ENCODE measurements at regions not wholly inside any gene's neighbourhood (a gene's known extent, or its start where the extent isn't known, plus 50 kb on each side); places are given as distances from the start of the nearest gene placed in this dataset.

DNA sequence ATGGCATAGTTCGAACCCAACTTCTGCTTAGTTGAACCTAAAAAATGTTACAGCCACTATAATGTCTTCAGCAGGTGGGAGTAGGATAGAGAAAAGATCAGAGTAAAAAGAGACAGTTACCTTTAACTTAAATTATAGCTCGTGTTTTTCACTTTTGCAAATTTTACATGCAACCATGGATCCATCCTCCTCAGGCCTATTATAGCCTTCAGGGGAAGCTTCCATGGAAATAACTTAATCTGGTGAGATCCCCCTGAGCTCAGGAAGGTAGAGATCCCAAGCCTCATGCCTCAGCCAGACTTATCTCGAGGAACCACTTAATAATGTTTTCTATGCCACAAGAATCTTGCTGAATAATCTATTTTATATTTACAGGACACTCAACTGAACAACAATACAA lies 159.4 kb upstream of the FAM3C start:
- H3K9me3 ChIP-seq, result no peaks in the 10 kb centered on the region
- intact Hi-C loops (cut with DNase I), result no loop called here
- WGBS, 2 donors, result 69 to 88% methylated on average over 3 of the region's 3 CpGs
- no peak overlapping the region for H3K4me3 ChIP-seq
- H3K27me3 ChIP-seq, result no peaks in the 10 kb centered on the region
- DNase-seq, result no peak
- no peak overlapping the region for H3K27ac ChIP-seq
- no peaks in the 10 kb centered on the region for H3K4me1 ChIP-seq
- no peak for TF ChIP-seq POLR2A (IDR thresholded peaks at IDR 0.05)
- TF ChIP-seq, protein P1, sequence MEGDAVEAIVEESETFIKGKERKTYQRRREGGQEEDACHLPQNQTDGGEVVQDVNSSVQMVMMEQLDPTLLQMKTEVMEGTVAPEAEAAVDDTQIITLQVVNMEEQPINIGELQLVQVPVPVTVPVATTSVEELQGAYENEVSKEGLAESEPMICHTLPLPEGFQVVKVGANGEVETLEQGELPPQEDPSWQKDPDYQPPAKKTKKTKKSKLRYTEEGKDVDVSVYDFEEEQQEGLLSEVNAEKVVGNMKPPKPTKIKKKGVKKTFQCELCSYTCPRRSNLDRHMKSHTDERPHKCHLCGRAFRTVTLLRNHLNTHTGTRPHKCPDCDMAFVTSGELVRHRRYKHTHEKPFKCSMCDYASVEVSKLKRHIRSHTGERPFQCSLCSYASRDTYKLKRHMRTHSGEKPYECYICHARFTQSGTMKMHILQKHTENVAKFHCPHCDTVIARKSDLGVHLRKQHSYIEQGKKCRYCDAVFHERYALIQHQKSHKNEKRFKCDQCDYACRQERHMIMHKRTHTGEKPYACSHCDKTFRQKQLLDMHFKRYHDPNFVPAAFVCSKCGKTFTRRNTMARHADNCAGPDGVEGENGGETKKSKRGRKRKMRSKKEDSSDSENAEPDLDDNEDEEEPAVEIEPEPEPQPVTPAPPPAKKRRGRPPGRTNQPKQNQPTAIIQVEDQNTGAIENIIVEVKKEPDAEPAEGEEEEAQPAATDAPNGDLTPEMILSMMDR (IDR thresholded peaks at IDR 0.05), result no peak
- no peaks in the 10 kb centered on the region for H3K36me3 ChIP-seq

DNA sequence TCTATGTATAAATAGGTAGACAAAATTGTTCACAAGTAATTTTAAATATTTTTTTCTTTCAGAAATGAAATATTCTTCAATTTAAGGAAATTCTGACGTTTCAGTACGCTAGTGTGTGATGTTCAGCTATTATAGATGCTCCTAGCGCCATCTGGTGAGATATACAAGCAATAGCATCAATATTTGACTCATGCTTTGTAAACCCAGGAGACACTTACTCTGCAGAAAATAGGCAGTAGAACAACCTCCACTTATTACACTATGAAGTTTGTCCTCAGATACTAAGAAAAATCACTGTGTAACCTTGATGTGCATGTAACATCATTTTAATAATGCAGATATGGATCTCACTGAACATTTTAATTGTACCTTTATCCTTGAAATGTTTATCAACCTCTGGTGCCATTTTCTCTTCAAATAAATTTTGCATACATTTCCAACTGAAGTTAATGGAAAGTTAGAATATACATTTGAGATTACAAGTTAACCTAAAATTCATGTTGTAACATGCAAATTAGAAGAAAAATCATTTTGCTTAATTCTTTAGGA lies 151.5 kb upstream of the FAM3C start:
- peaks cover 0 to 34% (median 12%) of the 10 kb centered on the region in 3 donors for H3K4me1 ChIP-seq
- H3K27ac ChIP-seq, result no peak overlapping the region
- intact Hi-C loops (cut with DNase I), result loop anchor here (5.0 kb wide), 1 partner anchor 180 kb away; no protein-coding TSS in a partner anchor
- no peaks in the 10 kb centered on the region for H3K36me3 ChIP-seq
- H3K4me3 ChIP-seq, result no peak overlapping the region
- WGBS, 2 donors, result 0 to 2% methylated on average over 3 of the region's 3 CpGs
- no peaks in the 10 kb centered on the region for H3K9me3 ChIP-seq
- TF ChIP-seq POLR2A (IDR thresholded peaks at IDR 0.05), result no peak
- TF ChIP-seq, protein P1 (IDR thresholded peaks at IDR 0.05), result peak; percentile 58 to 89 (median 72)
- H3K27me3 ChIP-seq, result no peaks in the 10 kb centered on the region
- DNase-seq, result no peak

DNA sequence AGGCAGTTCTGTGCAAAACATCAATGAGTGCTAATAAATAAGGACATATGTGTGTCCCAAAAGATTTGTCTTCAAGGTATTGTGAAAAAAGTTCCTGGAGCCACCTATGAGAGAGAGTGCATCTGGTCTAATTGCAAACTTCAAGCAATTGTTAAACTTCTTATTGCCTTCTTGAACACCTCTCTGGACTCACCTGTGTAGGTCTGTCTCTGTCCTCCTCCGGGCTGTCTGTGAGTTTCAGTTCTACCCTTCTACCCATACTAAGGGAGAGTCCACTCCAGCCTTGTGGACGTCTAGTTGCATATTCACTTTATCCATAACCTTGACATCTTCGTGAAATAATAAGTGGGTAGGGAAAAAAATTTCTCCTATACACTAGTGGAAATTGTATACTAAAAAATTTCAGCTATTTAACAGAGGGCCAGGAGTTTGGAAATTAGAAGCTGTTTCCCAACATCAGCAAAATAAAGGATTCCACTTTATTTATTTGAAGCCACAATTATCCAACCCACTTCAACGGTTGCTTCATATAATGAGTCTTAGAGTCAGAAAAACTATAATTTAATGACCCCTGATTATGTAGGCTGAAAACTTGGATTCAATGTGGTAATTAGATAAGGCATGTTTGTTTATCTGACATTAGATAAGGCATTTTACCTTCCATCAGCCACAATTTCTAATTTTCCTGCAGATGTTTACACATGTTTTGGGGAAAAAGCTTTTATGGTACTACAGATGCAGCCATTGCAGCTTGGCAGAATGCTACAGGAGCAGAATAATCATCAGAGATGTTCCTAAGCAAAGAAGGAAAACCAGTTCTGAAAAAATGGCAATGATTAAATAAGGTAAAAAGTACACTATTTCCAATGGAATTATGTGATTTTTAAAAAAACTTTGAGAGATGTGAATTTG lies 150.8 kb upstream of the FAM3C start:
- intact Hi-C loops (cut with DNase I), result loop anchor here (5.0 kb wide), 1 partner anchor 180 kb away; no protein-coding TSS in a partner anchor
- 77 to 84% methylated on average over 4 of the region's 4 CpGs for WGBS, 2 donors
- no peak for TF ChIP-seq POLR2A (IDR thresholded peaks at IDR 0.05)
- TF ChIP-seq, protein P1 (IDR thresholded peaks at IDR 0.05), result no peak
- H3K27me3 ChIP-seq, result no peaks in the 10 kb centered on the region
- H3K27ac ChIP-seq, result no peak overlapping the region
- H3K9me3 ChIP-seq, result no peaks in the 10 kb centered on the region
- no peak overlapping the region for H3K4me3 ChIP-seq
- no peak for DNase-seq
- H3K4me1 ChIP-seq, result peaks cover 0 to 36% (median 12%) of the 10 kb centered on the region in 3 donors
- H3K36me3 ChIP-seq, result no peaks in the 10 kb centered on the region

DNA sequence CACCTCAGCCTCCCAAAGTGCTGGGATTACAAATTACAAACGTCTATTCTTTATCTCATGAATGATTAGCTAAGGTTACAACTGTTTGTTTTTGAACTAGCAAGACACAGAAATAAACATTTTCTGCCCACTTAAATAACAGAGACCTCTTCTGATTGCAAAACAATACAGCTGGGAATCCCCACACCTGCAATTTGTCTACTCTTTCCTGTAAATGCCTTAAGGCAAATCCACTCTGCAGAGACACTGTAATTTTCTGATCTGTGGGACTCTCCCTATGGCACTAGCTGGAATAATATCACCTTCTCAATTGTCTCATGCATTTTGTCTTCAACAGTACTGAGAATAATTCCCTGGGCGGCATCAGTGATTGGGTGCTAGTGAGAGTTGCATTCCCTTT lies 149.3 kb upstream of the FAM3C start:
- TF ChIP-seq POLR2A (IDR thresholded peaks at IDR 0.05), result no peak
- TF ChIP-seq, protein P1 (IDR thresholded peaks at IDR 0.05), result no peak
- 50 to 59% methylated on average over 2 of the region's 2 CpGs for WGBS, 2 donors
- intact Hi-C loops (cut with DNase I), result loop anchor here (5.0 kb wide), 1 partner anchor 178 kb away; no protein-coding TSS in a partner anchor
- Histone ChIP-seq H3K4me3 (no peak overlapping the region), H3K27me3 (no peaks in the 10 kb centered on the region), H3K27ac (peak overlapping the region; percentile 2 to 73 (median 56)), H3K36me3 (no peaks in the 10 kb centered on the region), H3K9me3 (no peaks in the 10 kb centered on the region), H3K4me1 (peaks cover 0 to 40% (median 12%) of the 10 kb centered on the region in 3 donors)
- no peak for DNase-seq

DNA sequence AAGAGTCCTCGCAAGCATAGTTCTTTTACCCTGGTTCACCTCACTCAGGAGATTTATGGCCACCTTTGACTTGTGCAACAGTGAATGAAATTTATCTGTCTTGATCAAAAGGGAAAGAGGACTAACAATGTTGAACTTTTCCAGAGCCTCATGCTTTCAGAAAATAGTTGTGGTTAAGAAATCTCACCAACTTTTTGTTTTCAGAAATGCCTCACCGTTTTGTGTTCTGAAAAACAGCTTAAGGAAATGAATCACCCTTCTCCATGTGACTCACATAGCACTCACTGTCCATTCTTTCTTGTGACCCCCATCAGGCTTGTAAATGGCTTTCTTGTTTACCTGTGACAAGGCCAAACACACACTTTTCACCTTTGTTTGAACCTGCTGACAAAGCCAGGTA lies 148.6 kb upstream of the FAM3C start:
- peaks cover 0 to 40% (median 12%) of the 10 kb centered on the region in 3 donors for H3K4me1 ChIP-seq
- DNase-seq, result no peak
- H3K4me3 ChIP-seq, result no peak overlapping the region
- intact Hi-C loops (cut with DNase I), result loop anchor here (5.0 kb wide), 1 partner anchor 177 kb away; no protein-coding TSS in a partner anchor
- no peaks in the 10 kb centered on the region for H3K36me3 ChIP-seq
- 21 to 43% methylated on average over 2 of the region's 2 CpGs for WGBS, 2 donors
- peak overlapping the region; percentile 37 to 73 (median 56) for H3K27ac ChIP-seq
- TF ChIP-seq, protein P1 (IDR thresholded peaks at IDR 0.05), result no peak
- no peak for TF ChIP-seq POLR2A (IDR thresholded peaks at IDR 0.05)
- no peaks in the 10 kb centered on the region for H3K9me3 ChIP-seq
- H3K27me3 ChIP-seq, result no peaks in the 10 kb centered on the region

Data from esophagus squamous epithelium (tissue), 5 donors.